Panc1 (cell line): ENCODE measurements at regions not wholly inside any gene's neighbourhood (a gene's known extent, or its start where the extent isn't known, plus 50 kb on each side); places are given as distances from the start of the nearest gene placed in this dataset.

Experiments
- ATAC-seq: fragments of 200-7000 bp; cut with Tn5 transposase; 2 replicates; pipeline ENCODE4 v1.9.1; 2020; ENCODE audit warnings: mild to moderate bottlenecking, moderate library complexity
- BruUV-seq: library from RNA; stranded (reverse); fragments of 400-500 nt; replicated peaks from 2 replicates; lab custom pipeline; 2021; lab: Mats Ljungman, UMichigan
- CTCF ChIA-PET: fragments of 300-600 bp; sonication (Branson Sonifier 250); formaldehyde crosslinking; loops from one replicate; lab custom pipeline; 2022; ENCODE audit warnings: antibody characterized with exemption; lab: Charles Lee
- POLR2A ChIA-PET: fragments of 300-600 bp; sonication (Branson Sonifier 250); formaldehyde crosslinking; loops from one replicate; lab custom pipeline; 2022; ENCODE audit warnings: antibody characterized with exemption; lab: Charles Lee
- DNase-seq: peaks from one replicate; pipeline ENCODE4 v3.0.0-alpha.2; 2010; ENCODE audit warnings: low read depth, low spot score
- H3K27ac ChIP-seq: 2 replicates; pipeline ENCODE4 v1.5.1; 2011; ENCODE audit warnings: mild to moderate bottlenecking, low read length, inconsistent platforms
- H3K27me3 ChIP-seq: fragments of 200-500 bp; sonication (Bioruptor generic); 2 replicates; pipeline ENCODE4 v1.6.0; 2014; ENCODE audit warnings: low read length, inconsistent platforms; ENCODE audit not compliant: control insufficient read depth, insufficient read depth
- H3K36me3 ChIP-seq: fragments of 200-500 bp; sonication (Bioruptor generic); 2 replicates; pipeline ENCODE4 v1.5.1; 2014; ENCODE audit warnings: inconsistent platforms, mild to moderate bottlenecking, low read length, moderate library complexity; ENCODE audit not compliant: control insufficient read depth, insufficient read depth
- H3K4me1 ChIP-seq: 2 replicates; pipeline ENCODE4 v1.5.1; 2011; ENCODE audit warnings: inconsistent platforms, mild to moderate bottlenecking, low read length, moderate library complexity; ENCODE audit not compliant: control insufficient read depth, insufficient read depth
- H3K4me3 ChIP-seq, 2 experiments: 2 replicates each; pipeline ENCODE4 v1.5.1; 2011 to 2012; ENCODE audit warnings: low read depth in 2 of 2, low read length in 2 of 2, mild to moderate bottlenecking in 2 of 2, inconsistent platforms in 1 of 2, moderate library complexity in 1 of 2
- H3K9me3 ChIP-seq: fragments of 200-500 bp; sonication (Bioruptor generic); 2 replicates; pipeline ENCODE4 v1.5.1; 2014; ENCODE audit warnings: low read depth, mild to moderate bottlenecking, inconsistent platforms, low read length, moderate library complexity; ENCODE audit not compliant: control insufficient read depth, insufficient read depth
- POLR2AphosphoS5 ChIP-seq: IDR thresholded peaks from 2 replicates; pipeline ENCODE4 v1.6.1; 2012; ENCODE audit warnings: mild to moderate bottlenecking, low read depth, low read length, moderate library complexity
- SIN3A ChIP-seq: IDR thresholded peaks from 2 replicates; pipeline ENCODE4 v1.6.1; 2012; ENCODE audit warnings: low read depth, mild to moderate bottlenecking, low read length, moderate library complexity, borderline replicate concordance; ENCODE audit not compliant: insufficient read depth
- TCF7L2 ChIP-seq: IDR thresholded peaks from 2 replicates; pipeline ENCODE4 v1.6.1; 2011; ENCODE audit warnings: mild to moderate bottlenecking, low read depth, low read length, inconsistent platforms
- in situ Hi-C: cut with HindIII; loops from 2 replicates; pipeline ENCODE4 v1.10.0; 2016; ENCODE audit warnings: low sequenced_read_pairs, low pct_unique_long_range_greater_than_20kb
- intact Hi-C: fragments of 100-400 bp; cut with micrococcal nuclease; formaldehyde crosslinking; loops from one replicate; pipeline ENCODE4 v1.10.0; 2022; ENCODE audit not compliant: unreplicated experiment
- TF ChIP-seq, protein P1 (sequence below), 2 experiments: IDR thresholded peaks; 2 replicates each; pipeline ENCODE4 v1.6.1; 2011 to 2012; ENCODE audit warnings: low read depth in 2 of 2, control low read depth in 1 of 2, low read length in 1 of 2, mild to moderate bottlenecking in 1 of 2, moderate library complexity in 1 of 2; ENCODE audit not compliant: insufficient read depth in 1 of 2
- TF ChIP-seq, protein P2 (sequence below): fragments of 450-650 bp; IDR thresholded peaks from 2 replicates; pipeline ENCODE4 v1.5.1; 2017; ENCODE audit warnings: mild to moderate bottlenecking

DNA sequence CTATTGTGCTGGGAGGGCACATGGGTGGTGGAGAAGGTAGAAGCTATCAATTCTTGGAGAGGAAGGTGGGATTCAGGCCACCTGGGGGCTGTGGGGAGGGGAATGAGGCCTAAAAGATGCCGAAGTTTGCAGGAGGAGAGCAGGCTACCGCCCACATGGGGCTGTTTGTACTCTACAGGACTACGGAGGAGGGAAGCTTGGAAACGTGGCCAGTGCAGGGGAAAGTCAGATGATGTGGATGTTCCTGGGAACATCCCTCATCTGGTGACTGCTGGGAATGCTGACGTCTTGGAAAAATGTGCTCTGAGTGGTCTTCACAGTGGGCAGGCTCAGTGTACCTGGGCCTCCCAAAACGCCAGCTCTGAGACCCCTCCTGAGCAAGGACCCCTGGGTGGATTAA, 78.5 kb downstream of the TNFAIP2 start:
- no peaks in the 10 kb centered on the region for H3K36me3 ChIP-seq
- H3K27me3 ChIP-seq = no peaks in the 10 kb centered on the region
- intact Hi-C loops = no loop called here
- DNase-seq = no peak
- no peak for ATAC-seq
- BruUV-seq = no TSS peak
- CTCF ChIA-PET = no interaction called here
- no peak for TF ChIP-seq SIN3A
- TF ChIP-seq, protein P1, sequence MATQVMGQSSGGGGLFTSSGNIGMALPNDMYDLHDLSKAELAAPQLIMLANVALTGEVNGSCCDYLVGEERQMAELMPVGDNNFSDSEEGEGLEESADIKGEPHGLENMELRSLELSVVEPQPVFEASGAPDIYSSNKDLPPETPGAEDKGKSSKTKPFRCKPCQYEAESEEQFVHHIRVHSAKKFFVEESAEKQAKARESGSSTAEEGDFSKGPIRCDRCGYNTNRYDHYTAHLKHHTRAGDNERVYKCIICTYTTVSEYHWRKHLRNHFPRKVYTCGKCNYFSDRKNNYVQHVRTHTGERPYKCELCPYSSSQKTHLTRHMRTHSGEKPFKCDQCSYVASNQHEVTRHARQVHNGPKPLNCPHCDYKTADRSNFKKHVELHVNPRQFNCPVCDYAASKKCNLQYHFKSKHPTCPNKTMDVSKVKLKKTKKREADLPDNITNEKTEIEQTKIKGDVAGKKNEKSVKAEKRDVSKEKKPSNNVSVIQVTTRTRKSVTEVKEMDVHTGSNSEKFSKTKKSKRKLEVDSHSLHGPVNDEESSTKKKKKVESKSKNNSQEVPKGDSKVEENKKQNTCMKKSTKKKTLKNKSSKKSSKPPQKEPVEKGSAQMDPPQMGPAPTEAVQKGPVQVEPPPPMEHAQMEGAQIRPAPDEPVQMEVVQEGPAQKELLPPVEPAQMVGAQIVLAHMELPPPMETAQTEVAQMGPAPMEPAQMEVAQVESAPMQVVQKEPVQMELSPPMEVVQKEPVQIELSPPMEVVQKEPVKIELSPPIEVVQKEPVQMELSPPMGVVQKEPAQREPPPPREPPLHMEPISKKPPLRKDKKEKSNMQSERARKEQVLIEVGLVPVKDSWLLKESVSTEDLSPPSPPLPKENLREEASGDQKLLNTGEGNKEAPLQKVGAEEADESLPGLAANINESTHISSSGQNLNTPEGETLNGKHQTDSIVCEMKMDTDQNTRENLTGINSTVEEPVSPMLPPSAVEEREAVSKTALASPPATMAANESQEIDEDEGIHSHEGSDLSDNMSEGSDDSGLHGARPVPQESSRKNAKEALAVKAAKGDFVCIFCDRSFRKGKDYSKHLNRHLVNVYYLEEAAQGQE (IDR thresholded peaks at IDR 0.05; ENCODE audit: insufficient read depth in 1 of 2, low read depth in 2 of 2, low read length in 1 of 2) = no peak
- TF ChIP-seq, protein P2, sequence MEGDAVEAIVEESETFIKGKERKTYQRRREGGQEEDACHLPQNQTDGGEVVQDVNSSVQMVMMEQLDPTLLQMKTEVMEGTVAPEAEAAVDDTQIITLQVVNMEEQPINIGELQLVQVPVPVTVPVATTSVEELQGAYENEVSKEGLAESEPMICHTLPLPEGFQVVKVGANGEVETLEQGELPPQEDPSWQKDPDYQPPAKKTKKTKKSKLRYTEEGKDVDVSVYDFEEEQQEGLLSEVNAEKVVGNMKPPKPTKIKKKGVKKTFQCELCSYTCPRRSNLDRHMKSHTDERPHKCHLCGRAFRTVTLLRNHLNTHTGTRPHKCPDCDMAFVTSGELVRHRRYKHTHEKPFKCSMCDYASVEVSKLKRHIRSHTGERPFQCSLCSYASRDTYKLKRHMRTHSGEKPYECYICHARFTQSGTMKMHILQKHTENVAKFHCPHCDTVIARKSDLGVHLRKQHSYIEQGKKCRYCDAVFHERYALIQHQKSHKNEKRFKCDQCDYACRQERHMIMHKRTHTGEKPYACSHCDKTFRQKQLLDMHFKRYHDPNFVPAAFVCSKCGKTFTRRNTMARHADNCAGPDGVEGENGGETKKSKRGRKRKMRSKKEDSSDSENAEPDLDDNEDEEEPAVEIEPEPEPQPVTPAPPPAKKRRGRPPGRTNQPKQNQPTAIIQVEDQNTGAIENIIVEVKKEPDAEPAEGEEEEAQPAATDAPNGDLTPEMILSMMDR = no peak
- TF ChIP-seq TCF7L2 = no peak
- TF ChIP-seq POLR2AphosphoS5 = no peak
- no peak overlapping the region for H3K27ac ChIP-seq
- no peak overlapping the region for H3K4me3 ChIP-seq
- no peaks in the 10 kb centered on the region for H3K4me1 ChIP-seq
- POLR2A ChIA-PET = no interaction called here
- H3K9me3 ChIP-seq = peaks cover 4% of the 10 kb centered on the region; the same call in 1 of the 2 replicates
- in situ Hi-C loops = no loop called here

DNA sequence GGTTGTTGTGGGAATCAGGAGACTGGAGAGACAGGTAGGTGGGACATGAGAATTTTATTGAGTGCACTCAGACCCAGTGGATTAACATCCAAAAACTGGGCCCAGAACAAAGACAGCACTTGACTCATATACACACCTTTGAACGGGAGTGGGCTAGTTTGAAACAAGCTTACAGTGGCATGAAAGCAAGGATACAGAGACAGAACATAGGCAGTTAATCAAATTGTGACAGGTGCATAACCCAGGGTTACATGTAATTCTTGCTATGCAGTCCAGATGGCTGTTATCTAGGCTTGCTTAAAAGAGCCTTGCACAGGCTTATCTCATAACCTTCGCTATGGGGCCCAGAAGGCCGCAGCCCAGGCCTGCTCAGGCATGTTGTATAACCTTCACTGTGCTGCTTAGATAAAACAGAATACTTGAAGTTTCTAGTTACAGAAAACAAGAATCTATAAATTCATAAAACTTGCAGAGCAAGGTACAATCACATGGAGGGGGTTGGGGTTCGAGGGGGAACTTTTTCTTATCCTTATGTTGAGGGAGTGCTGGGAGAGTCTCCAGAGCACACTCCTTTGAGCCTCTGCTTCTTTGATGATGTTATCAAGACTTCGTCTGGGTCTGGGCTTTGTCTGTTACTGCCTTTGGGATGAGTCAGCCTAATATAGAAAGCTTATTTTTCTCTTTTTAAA, 81.7 kb downstream of the TNFAIP2 start:
- DNase-seq (no peak), ATAC-seq (no peak)
- ChIA-PET CTCF (no interaction called here), POLR2A (no interaction called here)
- intact Hi-C loops (no loop called here), in situ Hi-C loops (no loop called here)
- BruUV-seq = no TSS peak
- no peak overlapping the region for H3K4me3 ChIP-seq
- no peaks in the 10 kb centered on the region for H3K36me3 ChIP-seq
- TF ChIP-seq, protein P1 (IDR thresholded peaks at IDR 0.05; ENCODE audit: insufficient read depth in 1 of 2, low read depth in 2 of 2, low read length in 1 of 2) = no peak
- TF ChIP-seq SIN3A = no peak
- no peak for TF ChIP-seq POLR2AphosphoS5
- TF ChIP-seq TCF7L2 = no peak
- TF ChIP-seq, protein P2 = no peak
- H3K27ac ChIP-seq = no peak overlapping the region
- H3K9me3 ChIP-seq = peaks cover 4% of the 10 kb centered on the region; the same call in 1 of the 2 replicates
- no peaks in the 10 kb centered on the region for H3K27me3 ChIP-seq
- peaks cover 3% of the 10 kb centered on the region; the same call in 1 of the 2 replicates for H3K4me1 ChIP-seq
